Loucy (cell line): ENCODE measurements at regions not wholly inside any gene's neighbourhood (a gene's known extent, or its start where the extent isn't known, plus 50 kb on each side); places are given as distances from the start of the nearest gene placed in this dataset.

Source experiments
- H2AFZ ChIP-seq: fragments of 200-600 bp; sonication (generic); 2 replicates; pipeline ENCODE4 v1.6.0; 2016; ENCODE audit warnings: antibody characterized with exemption, mild to moderate bottlenecking, low read length, moderate library complexity
- H3F3A ChIP-seq: fragments of 200-600 bp; 2 replicates; pipeline ENCODE4 v1.6.0; 2016; ENCODE audit warnings: antibody characterized with exemption, low read depth, mild to moderate bottlenecking
- H3K27me3 ChIP-seq: fragments of 200-600 bp; sonication (generic); 2 replicates; pipeline ENCODE4 v1.6.1; 2014; ENCODE audit warnings: low read length, mild to moderate bottlenecking; ENCODE audit not compliant: insufficient read depth, poor library complexity, severe bottlenecking
- H3K36me3 ChIP-seq: fragments of 200-600 bp; sonication (generic); 2 replicates; pipeline ENCODE4 v1.6.1; 2016; ENCODE audit warnings: low read length; ENCODE audit not compliant: insufficient read depth
- H3K4me1 ChIP-seq: fragments of 200-600 bp; sonication (generic); 2 replicates; pipeline ENCODE4 v1.5.1; 2014; ENCODE audit warnings: low read length, mild to moderate bottlenecking; ENCODE audit not compliant: insufficient read depth, poor library complexity, severe bottlenecking
- H3K4me2 ChIP-seq: fragments of 200-600 bp; sonication (generic); 2 replicates; pipeline ENCODE4 v1.6.0; 2014; ENCODE audit warnings: antibody characterized with exemption, low read length, low read depth, mild to moderate bottlenecking; ENCODE audit not compliant: poor library complexity, severe bottlenecking
- H3K4me3 ChIP-seq: fragments of 200-600 bp; sonication (generic); 2 replicates; pipeline ENCODE4 v1.5.1; 2014; ENCODE audit warnings: low read length, mild to moderate bottlenecking, mixed read lengths; ENCODE audit not compliant: poor library complexity, severe bottlenecking
- H3K79me2 ChIP-seq: fragments of 200-600 bp; sonication (generic); 2 replicates; pipeline ENCODE4 v1.6.1; 2014; ENCODE audit warnings: low read length; ENCODE audit not compliant: insufficient read depth
- H3K9ac ChIP-seq: fragments of 200-600 bp; sonication (generic); 2 replicates; pipeline ENCODE4 v1.6.0; 2014; ENCODE audit warnings: mild to moderate bottlenecking, low read depth, low read length, moderate library complexity; ENCODE audit not compliant: poor library complexity, severe bottlenecking
- H3K9me2 ChIP-seq: fragments of 200-600 bp; sonication (generic); replicated peaks from 2 replicates; pipeline ENCODE4 v1.6.1; 2016; ENCODE audit warnings: low read depth, low read length, mixed read lengths
- H3K9me3 ChIP-seq: fragments of 200-600 bp; sonication (generic); 2 replicates; pipeline ENCODE4 v1.6.1; 2014; ENCODE audit warnings: mild to moderate bottlenecking, antibody characterized with exemption, low read length, low read depth; ENCODE audit not compliant: insufficient read depth
- H4K20me1 ChIP-seq: fragments of 200-600 bp; sonication (generic); 2 replicates; pipeline ENCODE4 v1.6.0; 2014; ENCODE audit warnings: antibody characterized with exemption, low read length, mild to moderate bottlenecking; ENCODE audit not compliant: insufficient read depth, poor library complexity, severe bottlenecking
- EZH2phosphoT487 ChIP-seq: fragments of 200-600 bp; IDR thresholded peaks from 2 replicates; pipeline ENCODE4 v1.6.1; 2018; ENCODE audit warnings: antibody characterized with exemption, mild to moderate bottlenecking, moderate library complexity, borderline replicate concordance
- TF ChIP-seq, protein P1 (sequence below): fragments of 200-600 bp; sonication (generic); conservative IDR thresholded peaks from 2 replicates; pipeline ENCODE4 v1.5.1; 2014; ENCODE audit warnings: mild to moderate bottlenecking, antibody characterized with exemption, low read length

DNA sequence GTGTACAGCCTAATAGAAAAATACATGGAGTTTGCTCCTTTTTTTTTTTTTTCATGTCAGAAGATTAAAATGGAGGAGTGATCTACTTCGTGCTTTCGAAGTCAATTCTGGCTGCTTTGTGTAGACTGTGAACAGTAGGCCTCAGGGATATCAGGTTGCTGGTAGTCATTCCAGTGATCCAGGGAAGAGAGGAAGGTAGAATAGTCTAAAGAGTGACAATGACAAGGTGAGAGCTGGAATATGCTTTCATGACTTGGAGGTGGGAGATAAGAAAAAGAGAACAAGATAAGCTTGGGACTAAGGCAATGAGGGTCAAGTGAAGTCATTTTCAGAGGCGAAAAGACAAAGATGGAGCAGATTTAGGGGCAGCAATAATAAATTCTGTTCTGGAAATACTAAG, 111.3 kb upstream of the MIR17HG start:
- H2AFZ ChIP-seq = no peak overlapping the region
- H3K36me3 ChIP-seq = no peaks in the 10 kb centered on the region
- H3K4me2 ChIP-seq = no peak overlapping the region
- no peaks in the 10 kb centered on the region for H3K4me1 ChIP-seq
- H3K9me3 ChIP-seq = no peaks in the 10 kb centered on the region; the same call in 1 of the 2 replicates
- no peaks in the 10 kb centered on the region for H3F3A ChIP-seq
- TF ChIP-seq, protein P1, sequence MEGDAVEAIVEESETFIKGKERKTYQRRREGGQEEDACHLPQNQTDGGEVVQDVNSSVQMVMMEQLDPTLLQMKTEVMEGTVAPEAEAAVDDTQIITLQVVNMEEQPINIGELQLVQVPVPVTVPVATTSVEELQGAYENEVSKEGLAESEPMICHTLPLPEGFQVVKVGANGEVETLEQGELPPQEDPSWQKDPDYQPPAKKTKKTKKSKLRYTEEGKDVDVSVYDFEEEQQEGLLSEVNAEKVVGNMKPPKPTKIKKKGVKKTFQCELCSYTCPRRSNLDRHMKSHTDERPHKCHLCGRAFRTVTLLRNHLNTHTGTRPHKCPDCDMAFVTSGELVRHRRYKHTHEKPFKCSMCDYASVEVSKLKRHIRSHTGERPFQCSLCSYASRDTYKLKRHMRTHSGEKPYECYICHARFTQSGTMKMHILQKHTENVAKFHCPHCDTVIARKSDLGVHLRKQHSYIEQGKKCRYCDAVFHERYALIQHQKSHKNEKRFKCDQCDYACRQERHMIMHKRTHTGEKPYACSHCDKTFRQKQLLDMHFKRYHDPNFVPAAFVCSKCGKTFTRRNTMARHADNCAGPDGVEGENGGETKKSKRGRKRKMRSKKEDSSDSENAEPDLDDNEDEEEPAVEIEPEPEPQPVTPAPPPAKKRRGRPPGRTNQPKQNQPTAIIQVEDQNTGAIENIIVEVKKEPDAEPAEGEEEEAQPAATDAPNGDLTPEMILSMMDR = no peak
- TF ChIP-seq EZH2phosphoT487 = no peak
- H3K4me3 ChIP-seq = no peak overlapping the region
- no peaks in the 10 kb centered on the region for H3K9me2 ChIP-seq
- no peaks in the 10 kb centered on the region for H3K27me3 ChIP-seq
- no peak overlapping the region for H3K9ac ChIP-seq
- no peaks in the 10 kb centered on the region for H4K20me1 ChIP-seq
- H3K79me2 ChIP-seq = no peaks in the 10 kb centered on the region

DNA sequence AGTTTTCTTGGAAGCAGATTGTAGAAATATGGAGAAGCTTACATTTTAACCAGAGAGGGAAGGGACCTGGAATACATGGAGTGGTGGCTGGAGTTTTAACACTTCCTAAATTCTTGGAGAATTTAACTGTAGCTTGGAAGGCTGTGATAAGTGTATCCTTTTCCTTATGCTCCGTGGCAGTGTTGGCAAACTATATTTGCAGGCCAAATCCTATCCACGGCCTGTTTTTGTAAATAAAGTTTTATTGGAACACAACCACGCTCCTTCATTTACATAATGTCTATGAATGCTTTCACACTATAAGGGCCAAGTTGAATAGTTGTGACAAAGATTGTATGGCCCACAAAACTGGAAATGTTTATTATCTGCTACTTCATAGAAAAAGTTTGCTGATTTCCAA, 110.6 kb upstream of the MIR17HG start:
- Histone ChIP-seq H4K20me1 (no peaks in the 10 kb centered on the region), H3K9me2 (no peaks in the 10 kb centered on the region), H3K36me3 (no peaks in the 10 kb centered on the region), H3K4me2 (no peak overlapping the region), H3K4me3 (no peak overlapping the region), H3K79me2 (no peaks in the 10 kb centered on the region), H3F3A (no peaks in the 10 kb centered on the region), H3K9me3 (no peaks in the 10 kb centered on the region; the same call in 1 of the 2 replicates), H3K4me1 (no peaks in the 10 kb centered on the region), H3K9ac (no peak overlapping the region), H3K27me3 (no peaks in the 10 kb centered on the region), H2AFZ (no peak overlapping the region)
- TF ChIP-seq, protein P1 = no peak
- TF ChIP-seq EZH2phosphoT487 = no peak

DNA sequence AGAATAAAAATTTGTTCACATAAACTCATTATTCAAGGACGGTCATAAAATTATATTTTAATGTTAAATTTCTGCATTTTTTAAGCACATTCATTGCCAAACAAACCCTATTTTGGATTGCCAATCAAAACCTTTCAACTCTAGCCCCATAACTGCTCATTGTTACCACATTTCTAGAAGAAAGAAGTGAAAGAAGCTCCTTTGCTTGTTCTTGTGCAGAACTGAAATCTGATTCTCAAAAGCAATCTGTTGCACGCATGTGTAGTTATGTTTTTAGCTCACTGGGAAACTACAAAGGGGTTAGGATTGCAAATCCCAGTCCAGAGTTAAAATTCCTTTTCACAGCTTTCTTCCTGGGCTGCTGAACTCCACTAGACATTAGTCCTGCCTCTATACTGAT, 109.5 kb upstream of the MIR17HG start:
- Histone ChIP-seq H3K9ac (no peak overlapping the region), H2AFZ (no peak overlapping the region)

More for the DNA sequence above, 109.5 kb upstream of the MIR17HG start:
- Histone ChIP-seq H3K27me3 (no peaks in the 10 kb centered on the region), H3K9me2 (no peaks in the 10 kb centered on the region), H3K4me2 (no peak overlapping the region), H3K79me2 (no peaks in the 10 kb centered on the region), H3K4me3 (no peak overlapping the region), H3F3A (no peaks in the 10 kb centered on the region), H3K4me1 (no peaks in the 10 kb centered on the region), H4K20me1 (no peaks in the 10 kb centered on the region), H3K9me3 (no peaks in the 10 kb centered on the region; the same call in 1 of the 2 replicates), H3K36me3 (no peaks in the 10 kb centered on the region)
- no peak for TF ChIP-seq EZH2phosphoT487
- TF ChIP-seq, protein P1 = no peak
